HL-60 (cell line): ENCODE measurements at regions not wholly inside any gene's neighbourhood (a gene's known extent, or its start where the extent isn't known, plus 50 kb on each side); places are given as distances from the start of the nearest gene placed in this dataset.

Experiments
- CTCF ChIP-seq: IDR thresholded peaks from one replicate; pipeline ENCODE4 v1.5.1; 2011; ENCODE audit warnings: low read length, control low read depth, inconsistent platforms; ENCODE audit not compliant: insufficient read depth
- GABPA ChIP-seq: IDR thresholded peaks from 2 replicates; pipeline ENCODE4 v1.6.1; 2012; ENCODE audit warnings: low read depth
- POLR2AphosphoS5 ChIP-seq: IDR thresholded peaks from 2 replicates; pipeline ENCODE4 v1.6.1; 2012; ENCODE audit warnings: low read depth

GRCh38 chr9:81832571-81833285 lies 95.5 kb upstream of the SPATA31D4 start:
- TF ChIP-seq CTCF, result no peak
- no peak for TF ChIP-seq POLR2AphosphoS5
- no peak for TF ChIP-seq GABPA
